Cardiac fibroblast (primary cell): ENCODE measurements at regions not wholly inside any gene's neighbourhood (a gene's known extent, or its start where the extent isn't known, plus 50 kb on each side); places are given as distances from the start of the nearest gene placed in this dataset.

Experiments used
- DNase-seq, 2 donors: peaks; one replicate each; pipeline versions ENCODE4 v3.0.0 to v3.0.0-alpha.2; 2010; ENCODE audit warnings: low read depth in 2 of 2
- H3K4me3 ChIP-seq, 2 donors: replicated peaks in 1 of 2; 1 replicate in 1 of 2; 2 replicates in 1 of 2; pipeline ENCODE4 v1.5.1; 2011; ENCODE audit warnings: low read depth in 2 of 2, low read length in 2 of 2, mild to moderate bottlenecking in 2 of 2, moderate library complexity in 1 of 2
- CTCF ChIP-seq: IDR thresholded peaks from one replicate; pipeline ENCODE4 v1.5.1; 2011; ENCODE audit warnings: low read depth, mild to moderate bottlenecking, low read length, inconsistent platforms

DNA sequence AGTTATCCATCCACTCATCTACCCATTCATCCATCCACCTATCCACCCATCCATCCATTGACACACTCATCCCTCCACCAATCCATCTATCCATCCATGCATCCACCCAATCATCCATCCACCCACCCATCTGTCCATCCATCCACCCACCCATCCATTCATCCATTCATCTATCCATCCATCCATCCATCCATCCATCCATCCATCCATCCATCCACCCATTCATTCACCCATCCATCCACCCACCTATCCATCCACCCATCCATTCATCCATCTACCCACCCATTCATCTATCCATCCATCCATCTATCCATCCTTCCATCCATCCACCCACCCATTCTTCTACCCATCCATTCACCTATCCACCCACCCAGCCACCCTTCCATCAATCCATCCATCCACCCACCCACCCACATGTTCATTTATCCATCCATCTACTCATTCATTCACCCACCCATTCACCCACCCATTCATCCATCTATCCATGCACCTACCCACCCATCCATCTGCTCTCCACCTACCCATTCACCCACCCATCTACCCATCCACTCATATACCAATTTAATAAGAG, 193.8 kb upstream of the ARID2 start:
- DNase-seq: no peak
- no peak overlapping the region for H3K4me3 ChIP-seq
- no peak for TF ChIP-seq CTCF

- TF ChIP-seq CTCF: no peak
- no peak overlapping the region for H3K4me3 ChIP-seq
- no peak for DNase-seq
Observed at GRCh38 chr12:45536284-45536683, 193.2 kb upstream of the ARID2 start.

- no peak for DNase-seq
- TF ChIP-seq CTCF: no peak
- no peak overlapping the region for H3K4me3 ChIP-seq
Observed at GRCh38 chr12:45540661-45541341, 188.7 kb upstream of the ARID2 start.

GRCh38 chr12:45543887-45544286, 185.6 kb upstream of the ARID2 start:
- peak; percentile 90 to 91 for DNase-seq
- TF ChIP-seq CTCF: peak; percentile 83
- no peak overlapping the region for H3K4me3 ChIP-seq

DNA sequence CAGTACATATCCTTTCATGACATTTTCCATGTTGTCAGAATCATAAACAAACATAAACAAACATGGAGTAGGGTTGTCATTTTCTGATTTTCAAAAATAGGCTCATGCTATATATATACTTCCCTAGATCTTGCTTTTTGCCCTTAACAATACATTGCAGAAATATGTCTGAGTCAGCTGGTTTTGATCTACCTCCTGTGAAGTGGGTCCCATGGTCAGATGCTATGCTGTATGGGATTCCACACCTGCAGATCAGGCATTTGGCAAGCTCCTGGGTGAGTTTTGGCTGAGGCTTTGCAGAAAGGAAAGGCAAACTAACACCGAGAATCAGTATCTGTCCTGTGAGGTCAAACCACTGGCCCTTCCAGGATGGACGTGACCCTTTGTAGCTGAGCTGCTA, 183.0 kb upstream of the ARID2 start:
- DNase-seq: no peak
- TF ChIP-seq CTCF: no peak
- H3K4me3 ChIP-seq: no peak overlapping the region

DNA sequence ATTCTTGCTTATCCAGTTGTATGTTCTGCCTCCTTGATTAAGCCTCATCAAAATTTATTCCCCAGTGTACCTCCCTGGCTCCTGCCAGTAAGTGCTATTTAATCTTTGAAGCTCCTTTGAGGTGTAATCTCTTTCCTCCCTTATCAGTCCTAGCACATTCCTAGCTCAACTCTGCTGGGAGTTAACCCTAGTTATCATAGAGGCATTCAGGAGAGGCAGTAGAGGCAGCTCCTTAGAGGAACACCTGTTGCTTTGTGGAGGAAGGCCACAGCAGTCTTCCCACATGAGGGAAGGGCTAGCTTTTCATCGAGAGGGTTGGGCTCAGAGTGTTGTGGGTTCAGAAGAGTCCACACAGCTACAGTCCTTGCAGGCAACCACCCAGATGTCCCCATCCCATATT, 182.4 kb upstream of the ARID2 start:
- no peak overlapping the region for H3K4me3 ChIP-seq
- no peak for TF ChIP-seq CTCF
- DNase-seq: no peak

DNA sequence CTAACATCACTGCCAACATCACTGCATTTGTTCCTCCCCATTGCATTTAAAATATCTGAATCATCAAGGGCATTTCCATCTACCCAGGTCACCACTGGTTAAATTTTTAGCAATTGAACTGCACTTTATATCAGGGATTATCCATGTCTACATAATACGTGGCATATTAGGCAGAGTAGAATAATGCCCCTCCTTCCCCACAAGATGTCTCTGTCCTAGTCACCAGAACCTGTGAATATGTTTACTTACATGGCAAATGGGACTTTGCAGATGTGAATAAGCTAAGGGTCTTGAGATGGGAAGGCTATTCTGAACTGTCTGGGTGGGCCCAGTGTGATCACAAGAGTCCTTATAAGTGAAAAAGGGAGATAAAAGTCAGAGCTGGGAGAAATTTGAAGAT, 181.7 kb upstream of the ARID2 start:
- peak; percentile 26 to 40 for DNase-seq
- H3K4me3 ChIP-seq: no peak overlapping the region
- peak; percentile 14 for TF ChIP-seq CTCF
